ENCODE measurements at regions not wholly inside any gene's neighbourhood (a gene's known extent, or its start where the extent isn't known, plus 50 kb on each side); places are given as distances from the start of the nearest gene placed in this dataset.

- Histone ChIP-seq H3K9me2 (no peaks in the 10 kb centered on the region), H4K20me1 (ENCODE audit: insufficient read depth) (no peaks in the 10 kb centered on the region), H3K4me1 (ENCODE audit: control insufficient read depth in 1 of 2, insufficient read depth in 2 of 2, low read depth in 1 of 2, low read length in 1 of 2) (no peaks in the 10 kb centered on the region; a peak in 1 of 4 replicates), H3K9me3 (no peaks in the 10 kb centered on the region), H3K27ac (ENCODE audit: low read depth in 2 of 2, low read length in 1 of 2) (no peak overlapping the region), H3K9ac (no peak overlapping the region), H3K27me3 (ENCODE audit: insufficient read depth) (no peaks in the 10 kb centered on the region), H3K79me2 (ENCODE audit: insufficient read depth) (no peaks in the 10 kb centered on the region), H3K4me3 (ENCODE audit: low read depth in 2 of 2, low read length in 1 of 2) (no peak overlapping the region), H3F3A (replicated peaks; ENCODE audit: insufficient read depth) (no peaks in the 10 kb centered on the region), H2AFZ (ENCODE audit: low read depth) (no peak overlapping the region), H3K4me2 (no peak overlapping the region), H3K36me3 (replicated peaks in 1 of 2; ENCODE audit: control insufficient read depth in 1 of 2, insufficient read depth in 2 of 2, low read length in 1 of 2) (no peaks in the 10 kb centered on the region)
- no peak for DNase-seq
- WGBS (ENCODE audit: low lambda C conversion rate): 61% methylated on average over 3 of the region's 3 CpGs
- POLR2A ChIA-PET: no interaction called here
- CTCF ChIA-PET: no interaction called here
- no peak for TF ChIP-seq ELF1 (IDR thresholded peaks at IDR 0.05)
- no peak for TF ChIP-seq EZH2phosphoT487 (IDR thresholded peaks at IDR 0.05; ENCODE audit: borderline replicate concordance, low read depth)
- no peak for TF ChIP-seq IRF3 (IDR thresholded peaks at IDR 0.05; ENCODE audit: low read depth, low read length)
- TF ChIP-seq SIN3A (IDR thresholded peaks at IDR 0.05; ENCODE audit: borderline replicate concordance, low read depth, low read length): no peak
- TF ChIP-seq RCOR1 (IDR thresholded peaks at IDR 0.05; ENCODE audit: low read length): no peak
These were observed 104.8 kb upstream of the ATG10 start for GRCh38 chr5:81866994-81867393.

- Histone ChIP-seq H3K9me2 (no peaks in the 10 kb centered on the region), H3K4me1 (ENCODE audit: control insufficient read depth in 1 of 2, insufficient read depth in 2 of 2, low read depth in 1 of 2, low read length in 1 of 2) (peaks cover 19 to 26% of the 10 kb centered on the region in 2 experiments), H4K20me1 (ENCODE audit: insufficient read depth) (no peaks in the 10 kb centered on the region), H3K79me2 (ENCODE audit: insufficient read depth) (no peaks in the 10 kb centered on the region), H2AFZ (ENCODE audit: low read depth) (no peak overlapping the region), H3K36me3 (replicated peaks in 1 of 2; ENCODE audit: control insufficient read depth in 1 of 2, insufficient read depth in 2 of 2, low read length in 1 of 2) (no peaks in the 10 kb centered on the region), H3K27ac (ENCODE audit: low read depth in 2 of 2, low read length in 1 of 2) (no peak overlapping the region), H3K9me3 (no peaks in the 10 kb centered on the region), H3K4me3 (ENCODE audit: low read depth in 2 of 2, low read length in 1 of 2) (no peak overlapping the region), H3F3A (replicated peaks; ENCODE audit: insufficient read depth) (peaks cover 18% of the 10 kb centered on the region), H3K9ac (no peak overlapping the region), H3K27me3 (ENCODE audit: insufficient read depth) (no peaks in the 10 kb centered on the region), H3K4me2 (no peak overlapping the region)
- ChIA-PET CTCF (no interaction called here), POLR2A (no interaction called here)
- 77% methylated on average over 1 of the region's 1 CpG for WGBS (ENCODE audit: low lambda C conversion rate)
- DNase-seq: no peak
- TF ChIP-seq, protein P1, sequence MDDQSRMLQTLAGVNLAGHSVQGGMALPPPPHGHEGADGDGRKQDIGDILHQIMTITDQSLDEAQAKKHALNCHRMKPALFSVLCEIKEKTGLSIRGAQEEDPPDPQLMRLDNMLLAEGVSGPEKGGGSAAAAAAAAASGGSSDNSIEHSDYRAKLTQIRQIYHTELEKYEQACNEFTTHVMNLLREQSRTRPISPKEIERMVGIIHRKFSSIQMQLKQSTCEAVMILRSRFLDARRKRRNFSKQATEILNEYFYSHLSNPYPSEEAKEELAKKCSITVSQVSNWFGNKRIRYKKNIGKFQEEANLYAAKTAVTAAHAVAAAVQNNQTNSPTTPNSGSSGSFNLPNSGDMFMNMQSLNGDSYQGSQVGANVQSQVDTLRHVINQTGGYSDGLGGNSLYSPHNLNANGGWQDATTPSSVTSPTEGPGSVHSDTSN (IDR thresholded peaks at IDR 0.05): no peak
- TF ChIP-seq TAF1 (IDR thresholded peaks at IDR 0.05; ENCODE audit: borderline replicate concordance, low read depth, low read length) (no peak), USF1 (IDR thresholded peaks at IDR 0.05; ENCODE audit: borderline replicate concordance, low read depth) (no peak), TCF12 (IDR thresholded peaks at IDR 0.05) (no peak), FOXM1 (IDR thresholded peaks at IDR 0.05; ENCODE audit: low read depth) (no peak)
These were observed 109.9 kb upstream of the SSBP2 start for GRCh38 chr5:81860778-81861177.

All from SK-N-SH (cell line).